GM12873 (cell line): ENCODE measurements at regions not wholly inside any gene's neighbourhood (a gene's known extent, or its start where the extent isn't known, plus 50 kb on each side); places are given as distances from the start of the nearest gene placed in this dataset.

Experiments used
- TF ChIP-seq, protein P1 (sequence below): IDR thresholded peaks from 2 replicates; pipeline ENCODE4 v1.5.1; 2012; ENCODE audit warnings: low read depth, mild to moderate bottlenecking, moderate library complexity, low read length, control low read depth; ENCODE audit not compliant: insufficient read depth; ENCODE audit errors: missing control alignments

DNA sequence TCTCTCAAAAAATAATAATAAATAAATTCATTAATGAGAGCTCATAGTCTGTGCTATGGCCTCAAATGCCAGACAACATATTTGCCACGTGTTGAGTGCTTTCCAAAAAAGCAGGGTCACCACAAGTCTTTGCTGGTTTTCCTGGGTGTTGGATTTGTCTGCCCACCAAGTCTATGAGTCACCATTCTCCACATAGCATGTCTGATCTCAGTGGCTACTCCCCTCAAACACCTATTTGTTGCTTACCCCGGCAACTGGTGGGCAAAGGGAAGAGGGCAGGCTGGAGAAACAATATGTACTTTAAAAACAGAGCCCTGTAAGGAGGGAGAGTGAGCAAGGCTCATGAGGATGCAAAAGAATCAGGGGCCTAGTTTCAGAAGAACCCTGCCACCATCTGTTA lies 120.0 kb upstream of the ARRDC4 start:
- TF ChIP-seq, protein P1, sequence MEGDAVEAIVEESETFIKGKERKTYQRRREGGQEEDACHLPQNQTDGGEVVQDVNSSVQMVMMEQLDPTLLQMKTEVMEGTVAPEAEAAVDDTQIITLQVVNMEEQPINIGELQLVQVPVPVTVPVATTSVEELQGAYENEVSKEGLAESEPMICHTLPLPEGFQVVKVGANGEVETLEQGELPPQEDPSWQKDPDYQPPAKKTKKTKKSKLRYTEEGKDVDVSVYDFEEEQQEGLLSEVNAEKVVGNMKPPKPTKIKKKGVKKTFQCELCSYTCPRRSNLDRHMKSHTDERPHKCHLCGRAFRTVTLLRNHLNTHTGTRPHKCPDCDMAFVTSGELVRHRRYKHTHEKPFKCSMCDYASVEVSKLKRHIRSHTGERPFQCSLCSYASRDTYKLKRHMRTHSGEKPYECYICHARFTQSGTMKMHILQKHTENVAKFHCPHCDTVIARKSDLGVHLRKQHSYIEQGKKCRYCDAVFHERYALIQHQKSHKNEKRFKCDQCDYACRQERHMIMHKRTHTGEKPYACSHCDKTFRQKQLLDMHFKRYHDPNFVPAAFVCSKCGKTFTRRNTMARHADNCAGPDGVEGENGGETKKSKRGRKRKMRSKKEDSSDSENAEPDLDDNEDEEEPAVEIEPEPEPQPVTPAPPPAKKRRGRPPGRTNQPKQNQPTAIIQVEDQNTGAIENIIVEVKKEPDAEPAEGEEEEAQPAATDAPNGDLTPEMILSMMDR = no peak

DNA sequence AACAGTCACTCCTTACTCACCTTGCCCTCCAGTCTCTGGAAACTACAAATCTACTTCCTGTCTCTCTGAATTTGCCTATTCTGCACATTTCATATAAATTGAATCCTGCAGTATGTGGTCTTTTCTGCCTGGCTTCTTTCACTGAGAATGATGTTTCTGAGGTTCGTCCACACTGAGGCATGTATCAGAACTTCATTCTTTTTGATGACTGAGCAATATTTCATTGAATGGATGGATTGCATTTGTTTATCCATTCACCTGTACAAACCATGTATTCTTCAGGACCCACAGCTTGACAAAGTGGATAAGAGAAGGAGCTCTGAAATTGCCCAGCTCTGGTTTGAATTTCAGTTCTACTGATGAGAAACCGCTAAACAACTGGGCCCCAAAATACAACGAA lies 118.9 kb upstream of the ARRDC4 start:
- TF ChIP-seq, protein P1 = no peak

DNA sequence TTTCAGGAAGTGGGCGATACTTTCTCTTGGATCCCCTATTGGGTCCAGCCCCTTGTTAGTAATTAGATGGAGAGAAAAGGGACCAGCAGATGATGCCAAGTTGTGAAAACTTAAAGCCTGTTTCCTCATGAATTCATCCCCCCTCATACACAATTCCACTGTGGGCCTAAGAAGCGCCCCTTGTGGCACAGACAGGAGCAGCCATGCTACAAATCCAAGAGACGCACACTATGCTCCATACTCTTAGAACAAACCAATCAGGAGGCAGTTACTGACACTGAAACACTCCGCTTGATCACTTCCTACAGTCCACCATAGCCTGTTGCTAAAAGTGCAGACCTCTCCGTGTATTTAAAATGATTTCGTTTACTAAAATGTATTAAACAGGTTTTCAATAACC lies 111.3 kb upstream of the ARRDC4 start:
- TF ChIP-seq, protein P1 = peak; percentile 22

DNA sequence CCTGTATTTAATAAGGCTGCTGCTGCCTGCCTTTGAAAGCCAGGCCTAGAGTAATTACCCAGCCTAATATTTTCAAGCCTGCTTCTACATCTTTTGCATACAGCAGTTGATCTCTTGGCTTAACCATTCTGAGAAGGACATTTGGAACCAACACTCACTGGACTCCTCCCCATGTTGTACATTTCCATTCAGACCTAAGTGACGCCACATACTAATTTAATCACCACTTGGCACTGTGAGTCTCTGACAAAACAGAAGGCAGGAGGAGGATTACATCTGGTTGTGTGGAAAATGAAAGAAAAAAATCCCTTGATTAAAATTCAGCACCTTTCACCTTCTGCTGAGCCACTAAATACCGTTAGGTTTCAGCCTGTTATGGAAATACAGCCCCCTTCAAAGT lies 102.2 kb upstream of the ARRDC4 start:
- TF ChIP-seq, protein P1 = no peak

DNA sequence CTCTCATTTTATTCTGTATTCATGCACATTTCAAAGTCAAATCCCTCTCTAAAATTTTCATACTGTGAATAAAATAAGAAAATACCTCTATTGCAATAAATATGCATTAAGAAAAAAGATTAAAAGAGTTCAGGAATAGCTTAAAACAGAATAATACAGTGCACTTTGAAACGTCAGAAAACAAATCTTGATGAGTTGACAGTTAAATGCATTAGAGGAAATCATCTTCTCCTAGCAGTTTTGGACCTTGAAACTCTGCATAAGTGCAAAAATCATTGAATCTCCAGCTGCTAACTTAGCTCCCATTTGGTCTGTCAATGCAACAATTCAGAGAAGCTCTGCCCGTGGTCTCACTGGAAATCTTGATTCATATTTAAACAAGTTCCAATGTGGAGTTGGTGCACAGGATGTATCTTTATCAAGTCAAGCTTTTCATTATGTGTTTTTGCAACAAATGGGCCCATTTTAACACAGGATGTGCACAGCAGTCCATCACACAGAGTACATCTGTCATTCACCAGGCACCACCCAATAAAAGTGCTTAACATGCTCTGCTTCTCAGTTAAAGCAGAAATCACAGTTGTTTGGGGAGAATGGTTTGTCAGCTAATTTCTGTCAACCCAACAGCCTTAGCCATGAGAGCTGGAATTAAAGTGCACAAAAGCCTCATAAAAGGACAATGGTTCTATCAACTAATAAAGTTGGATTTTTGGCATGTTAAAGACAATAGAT lies 98.8 kb upstream of the ARRDC4 start:
- TF ChIP-seq, protein P1 = no peak

DNA sequence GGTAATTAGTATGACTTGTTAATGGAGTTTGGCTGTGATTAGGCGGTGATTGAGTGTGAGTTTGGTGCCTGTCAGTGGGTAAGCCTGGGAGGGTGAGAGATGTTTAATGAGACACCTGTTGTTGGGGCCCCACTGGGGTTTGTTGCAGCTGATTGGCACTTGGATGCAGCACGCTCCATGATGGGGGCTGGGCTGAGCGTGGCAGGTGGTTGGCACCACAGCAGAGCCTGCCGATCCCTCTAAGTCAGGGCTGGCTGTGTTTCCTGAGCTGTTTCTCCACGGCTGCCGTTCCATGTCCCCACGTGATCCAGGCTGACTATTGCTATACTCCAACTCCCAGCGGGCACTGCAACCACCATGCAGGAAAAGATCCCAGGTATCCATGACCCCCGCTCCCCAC lies 93.5 kb upstream of the ARRDC4 start:
- TF ChIP-seq, protein P1 = no peak

DNA sequence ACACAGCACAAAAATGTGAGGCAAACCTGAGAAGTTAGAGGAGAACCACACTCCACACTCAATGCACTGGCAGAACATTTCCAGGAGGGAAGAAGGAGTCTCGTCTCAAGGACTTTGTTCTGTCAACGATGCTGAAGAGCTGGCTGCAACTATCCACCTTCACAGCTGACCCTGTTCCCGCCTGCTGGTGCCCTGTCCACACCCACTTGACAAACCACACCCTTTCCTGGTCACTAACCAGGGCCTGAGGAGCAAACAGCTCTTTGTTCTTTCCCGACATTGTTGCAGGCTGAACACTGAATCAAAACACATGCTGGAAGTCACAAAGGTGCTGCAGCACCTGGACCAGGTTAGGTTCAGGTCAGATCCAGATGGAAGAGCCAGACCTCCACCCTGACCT lies 92.6 kb upstream of the ARRDC4 start:
- TF ChIP-seq, protein P1 = no peak
